Parathyroid adenoma (tissue), 2 donors: ENCODE measurements at regions not wholly inside any gene's neighbourhood (a gene's known extent, or its start where the extent isn't known, plus 50 kb on each side); places are given as distances from the start of the nearest gene placed in this dataset.

ENCODE experiments used
- H2AFZ ChIP-seq: fragments of 300-600 bp; sonication (generic); one replicate; pipeline ENCODE4 v1.7.0; 2017; ENCODE audit warnings: antibody characterized with exemption, mild to moderate bottlenecking
- H3K27ac ChIP-seq: fragments of 300-600 bp; sonication (generic); one replicate; pipeline ENCODE4 v1.7.0; 2017
- H3K27me3 ChIP-seq: fragments of 300-600 bp; sonication (generic); one replicate; pipeline ENCODE4 v1.7.0; 2017; ENCODE audit warnings: low read length; ENCODE audit not compliant: control insufficient read depth, insufficient read depth
- H3K36me3 ChIP-seq: fragments of 300-600 bp; sonication (generic); one replicate; pipeline ENCODE4 v1.7.0; 2017; ENCODE audit warnings: low read length; ENCODE audit not compliant: control insufficient read depth, insufficient read depth
- H3K4me1 ChIP-seq: fragments of 300-600 bp; sonication (generic); one replicate; pipeline ENCODE4 v1.7.0; 2017; ENCODE audit warnings: control low read depth
- H3K4me2 ChIP-seq: fragments of 300-600 bp; sonication (generic); one replicate; pipeline ENCODE4 v1.7.0; 2017; ENCODE audit warnings: low read length
- H3K4me3 ChIP-seq: fragments of 300-600 bp; sonication (generic); one replicate; pipeline ENCODE4 v1.7.0; 2017; ENCODE audit warnings: low read depth, low read length
- H3K79me2 ChIP-seq: fragments of 300-600 bp; sonication (generic); one replicate; pipeline ENCODE4 v1.7.0; 2017; ENCODE audit warnings: control low read depth
- H3K9ac ChIP-seq: fragments of 300-600 bp; sonication (generic); one replicate; pipeline ENCODE4 v1.7.0; 2017; ENCODE audit warnings: mild to moderate bottlenecking
- H3K9me3 ChIP-seq: fragments of 300-600 bp; sonication (generic); one replicate; pipeline ENCODE4 v1.7.0; 2017; ENCODE audit warnings: low read length; ENCODE audit not compliant: control insufficient read depth
- TF ChIP-seq, protein P1 (sequence below): fragments of 300-600 bp; sonication (generic); IDR thresholded peaks from one replicate; pipeline ENCODE4 v1.7.0; 2017; ENCODE audit warnings: antibody characterized with exemption, mild to moderate bottlenecking
- donor health status: primary hyperparathyroidism.

DNA sequence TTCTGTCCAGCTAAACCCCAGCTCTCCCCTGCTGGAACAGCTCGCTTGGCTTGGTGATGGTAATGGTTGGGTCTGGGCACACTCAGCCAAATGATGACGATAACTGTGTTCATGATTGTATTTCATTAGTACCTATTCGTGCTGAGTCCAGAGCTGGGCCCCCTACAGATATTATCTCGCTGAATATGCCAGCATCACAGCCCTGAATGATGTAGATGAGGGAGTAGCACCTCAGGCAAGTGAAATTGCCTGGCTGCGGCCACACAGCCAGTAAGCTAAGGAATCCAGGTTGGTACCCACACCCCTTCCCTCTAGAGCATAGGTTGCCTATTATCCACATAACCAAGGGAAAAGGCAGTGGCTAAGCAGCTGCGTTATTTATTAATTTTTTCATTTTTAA is 163.5 kb downstream of the KTN1 start:
- Histone ChIP-seq H3K79me2 (no peaks in the 10 kb centered on the region), H2AFZ (no peak overlapping the region), H3K4me1 (no peaks in the 10 kb centered on the region), H3K36me3 (no peaks in the 10 kb centered on the region), H3K4me2 (no peak overlapping the region), H3K9ac (no peak overlapping the region), H3K27ac (no peak overlapping the region), H3K27me3 (no peaks in the 10 kb centered on the region), H3K9me3 (no peaks in the 10 kb centered on the region), H3K4me3 (no peak overlapping the region)
- TF ChIP-seq, protein P1, sequence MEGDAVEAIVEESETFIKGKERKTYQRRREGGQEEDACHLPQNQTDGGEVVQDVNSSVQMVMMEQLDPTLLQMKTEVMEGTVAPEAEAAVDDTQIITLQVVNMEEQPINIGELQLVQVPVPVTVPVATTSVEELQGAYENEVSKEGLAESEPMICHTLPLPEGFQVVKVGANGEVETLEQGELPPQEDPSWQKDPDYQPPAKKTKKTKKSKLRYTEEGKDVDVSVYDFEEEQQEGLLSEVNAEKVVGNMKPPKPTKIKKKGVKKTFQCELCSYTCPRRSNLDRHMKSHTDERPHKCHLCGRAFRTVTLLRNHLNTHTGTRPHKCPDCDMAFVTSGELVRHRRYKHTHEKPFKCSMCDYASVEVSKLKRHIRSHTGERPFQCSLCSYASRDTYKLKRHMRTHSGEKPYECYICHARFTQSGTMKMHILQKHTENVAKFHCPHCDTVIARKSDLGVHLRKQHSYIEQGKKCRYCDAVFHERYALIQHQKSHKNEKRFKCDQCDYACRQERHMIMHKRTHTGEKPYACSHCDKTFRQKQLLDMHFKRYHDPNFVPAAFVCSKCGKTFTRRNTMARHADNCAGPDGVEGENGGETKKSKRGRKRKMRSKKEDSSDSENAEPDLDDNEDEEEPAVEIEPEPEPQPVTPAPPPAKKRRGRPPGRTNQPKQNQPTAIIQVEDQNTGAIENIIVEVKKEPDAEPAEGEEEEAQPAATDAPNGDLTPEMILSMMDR, result no peak

- H3K27me3 ChIP-seq, result no peaks in the 10 kb centered on the region
- no peaks in the 10 kb centered on the region for H3K79me2 ChIP-seq
- no peak overlapping the region for H3K27ac ChIP-seq
- no peak overlapping the region for H3K4me2 ChIP-seq
- H3K9ac ChIP-seq, result no peak overlapping the region
- TF ChIP-seq, protein P1, result no peak
- no peaks in the 10 kb centered on the region for H3K9me3 ChIP-seq
- no peak overlapping the region for H3K4me3 ChIP-seq
- no peaks in the 10 kb centered on the region for H3K4me1 ChIP-seq
- H2AFZ ChIP-seq, result no peak overlapping the region
- H3K36me3 ChIP-seq, result no peaks in the 10 kb centered on the region
These were observed 164.3 kb downstream of the KTN1 start for GRCh38 chr14:55744321-55744720.

DNA sequence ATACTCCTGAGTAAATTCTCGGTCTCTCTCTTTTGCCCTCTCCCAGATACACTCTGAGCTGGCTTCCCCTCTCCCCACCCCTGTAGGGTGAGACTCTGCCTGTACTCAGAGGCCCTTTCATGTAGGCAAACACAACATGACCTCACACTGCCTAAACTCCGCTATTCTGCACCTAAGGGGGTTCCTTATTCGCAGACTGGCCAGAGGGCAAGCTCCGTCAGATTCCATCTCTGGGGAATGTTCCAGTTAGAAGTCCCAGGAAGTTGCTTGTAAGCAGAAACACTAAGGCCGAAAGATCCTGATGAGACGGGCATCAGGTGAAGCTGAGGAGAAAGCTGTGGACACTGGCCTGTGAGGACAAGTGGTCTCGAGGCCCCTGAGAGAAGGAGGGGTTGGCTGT is 165.9 kb downstream of the KTN1 start:
- TF ChIP-seq, protein P1, result no peak
- H3K79me2 ChIP-seq, result no peaks in the 10 kb centered on the region
- no peak overlapping the region for H2AFZ ChIP-seq
- no peak overlapping the region for H3K4me2 ChIP-seq
- H3K36me3 ChIP-seq, result no peaks in the 10 kb centered on the region
- H3K27ac ChIP-seq, result no peak overlapping the region
- H3K27me3 ChIP-seq, result no peaks in the 10 kb centered on the region
- H3K9me3 ChIP-seq, result no peaks in the 10 kb centered on the region
- H3K9ac ChIP-seq, result no peak overlapping the region
- no peaks in the 10 kb centered on the region for H3K4me1 ChIP-seq
- H3K4me3 ChIP-seq, result no peak overlapping the region

GRCh38 chr14:55746558-55746957 is 166.6 kb downstream of the KTN1 start:
- no peak overlapping the region for H3K4me2 ChIP-seq
- no peaks in the 10 kb centered on the region for H3K27me3 ChIP-seq
- H3K4me3 ChIP-seq, result no peak overlapping the region
- H3K36me3 ChIP-seq, result no peaks in the 10 kb centered on the region
- H3K9me3 ChIP-seq, result no peaks in the 10 kb centered on the region
- no peaks in the 10 kb centered on the region for H3K4me1 ChIP-seq
- no peaks in the 10 kb centered on the region for H3K79me2 ChIP-seq
- no peak overlapping the region for H3K27ac ChIP-seq
- H2AFZ ChIP-seq, result no peak overlapping the region
- TF ChIP-seq, protein P1, result no peak
- no peak overlapping the region for H3K9ac ChIP-seq

- no peak overlapping the region for H3K9ac ChIP-seq
- no peaks in the 10 kb centered on the region for H3K79me2 ChIP-seq
- no peak overlapping the region for H3K27ac ChIP-seq
- H3K4me3 ChIP-seq, result no peak overlapping the region
- no peaks in the 10 kb centered on the region for H3K27me3 ChIP-seq
- H3K4me1 ChIP-seq, result no peaks in the 10 kb centered on the region
- H3K36me3 ChIP-seq, result no peaks in the 10 kb centered on the region
- H3K4me2 ChIP-seq, result no peak overlapping the region
- H3K9me3 ChIP-seq, result no peaks in the 10 kb centered on the region
- H2AFZ ChIP-seq, result no peak overlapping the region
- TF ChIP-seq, protein P1, result no peak
These were observed 167.2 kb downstream of the KTN1 start for GRCh38 chr14:55747186-55747585.
